GM23248 (cell line): ENCODE measurements at regions not wholly inside any gene's neighbourhood (a gene's known extent, or its start where the extent isn't known, plus 50 kb on each side); places are given as distances from the start of the nearest gene placed in this dataset.

Experiments used
- EZH2 ChIP-seq: fragments of 200-600 bp; sonication (generic); IDR thresholded peaks from 2 replicates; pipeline ENCODE4 v1.6.1; 2018; ENCODE audit warnings: antibody characterized with exemption, mild to moderate bottlenecking; ENCODE audit not compliant: insufficient read depth, poor library complexity, severe bottlenecking
- EZH2phosphoT487 ChIP-seq: fragments of 200-600 bp; sonication (generic); IDR thresholded peaks from 2 replicates; pipeline ENCODE4 v1.6.1; 2018; ENCODE audit warnings: antibody characterized with exemption, moderate library complexity, mild to moderate bottlenecking, low read depth; ENCODE audit not compliant: insufficient read depth

DNA sequence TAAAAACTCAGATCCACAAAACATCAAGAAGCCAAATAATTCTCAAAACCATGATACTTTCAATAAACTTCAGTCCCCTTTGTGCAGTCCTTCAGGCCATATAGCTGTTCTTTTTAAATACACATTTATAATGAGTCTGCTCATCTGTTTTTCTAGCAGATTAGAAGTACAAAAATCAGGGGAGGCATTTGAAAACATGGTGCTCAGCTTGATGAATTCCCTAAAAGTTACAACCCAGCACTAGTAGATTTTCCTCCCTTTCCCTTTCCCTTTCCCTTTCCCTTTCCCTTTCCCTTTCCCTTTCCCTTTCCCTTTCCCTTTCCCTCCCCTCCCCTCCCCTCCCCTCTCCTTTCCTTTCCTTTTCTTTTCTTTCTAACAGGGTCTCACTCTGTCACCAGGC lies 884.6 kb upstream of the AMELY start:
- no peak for TF ChIP-seq EZH2
- no peak for TF ChIP-seq EZH2phosphoT487
